WTC11 (cell line): ENCODE measurements at regions not wholly inside any gene's neighbourhood (a gene's known extent, or its start where the extent isn't known, plus 50 kb on each side); places are given as distances from the start of the nearest gene placed in this dataset.

ENCODE experiments used
- ATAC-seq: fragments of 200-7000 bp; cut with Tn5 transposase; 2 replicates; pipeline ENCODE4 v1.10.0; 2021; ENCODE audit warnings: mild to moderate bottlenecking, moderate library complexity
- CTCF ChIA-PET: fragments of 300-600 bp; sonication (Branson Sonifier 250); formaldehyde crosslinking; loops from one replicate; lab custom pipeline; 2021; ENCODE audit warnings: antibody characterized with exemption; lab: Charles Lee
- POLR2A ChIA-PET: fragments of 350-600 bp; sonication (Branson Sonifier 250); formaldehyde crosslinking; loops from one replicate; lab custom pipeline; 2021; ENCODE audit warnings: antibody characterized with exemption; lab: Charles Lee
- DNase-seq: peaks from one replicate; pipeline ENCODE4 v3.0.0; 2021; ENCODE audit warnings: low spot score
- H3K27ac Mint-ChIP-seq: 2 replicates; pipeline ENCODE4 v1.8.0; 2021; ENCODE audit warnings: mixed read lengths
- H3K27me3 Mint-ChIP-seq: 2 replicates; pipeline ENCODE4 v1.8.0; 2021; ENCODE audit warnings: low read depth, mild to moderate bottlenecking, moderate library complexity, mixed read lengths
- H3K36me3 Mint-ChIP-seq: 2 replicates; pipeline ENCODE4 v1.8.0; 2021; ENCODE audit warnings: mixed read lengths
- H3K4me1 Mint-ChIP-seq: 2 replicates; pipeline ENCODE4 v1.8.0; 2022; ENCODE audit warnings: mixed read lengths
- H3K4me3 Mint-ChIP-seq: 2 replicates; pipeline ENCODE4 v1.8.0; 2021; ENCODE audit warnings: mild to moderate bottlenecking, moderate library complexity, mixed read lengths
- H3K9me3 Mint-ChIP-seq: 2 replicates; pipeline ENCODE4 v1.8.0; 2021; ENCODE audit warnings: mixed read lengths
- CREB1 ChIP-seq: sonication (generic); formaldehyde crosslinking; IDR thresholded peaks from 2 replicates; pipeline ENCODE4 v1.8.0; 2023; ENCODE audit warnings: mild to moderate bottlenecking, missing genetic modification reagents
- EMX1 ChIP-seq: fragments of 250-450 bp; sonication (Bioruptor Pico); IDR thresholded peaks from 2 replicates; pipeline ENCODE4 v1.8.0; 2021; ENCODE audit warnings: mild to moderate bottlenecking
- GABPB1 ChIP-seq: sonication (generic); formaldehyde crosslinking; IDR thresholded peaks from 2 replicates; pipeline ENCODE4 v1.8.1; 2023; ENCODE audit warnings: mild to moderate bottlenecking, missing genetic modification reagents
- HMGA2 ChIP-seq: fragments of 250-450 bp; sonication (Bioruptor Pico); IDR thresholded peaks from 2 replicates; pipeline ENCODE4 v1.4.0; 2021; ENCODE audit warnings: mild to moderate bottlenecking, moderate library complexity
- JAZF1 ChIP-seq: fragments of 250-450 bp; sonication (Bioruptor Pico); IDR thresholded peaks from 2 replicates; pipeline ENCODE4 v1.9.0; 2021; ENCODE audit warnings: moderate library complexity, mild to moderate bottlenecking, inconsistent platforms
- NFE2L1 ChIP-seq: sonication (generic); formaldehyde crosslinking; IDR thresholded peaks from 2 replicates; pipeline ENCODE4 v1.8.1; 2023; ENCODE audit warnings: missing genetic modification reagents
- TP53 ChIP-seq: sonication (generic); formaldehyde crosslinking; IDR thresholded peaks from 2 replicates; pipeline ENCODE4 v1.8.1; 2023; ENCODE audit warnings: mild to moderate bottlenecking, missing genetic modification reagents
- ZNF263 ChIP-seq: sonication (generic); formaldehyde crosslinking; IDR thresholded peaks from 2 replicates; pipeline ENCODE4 v1.8.1; 2022; ENCODE audit warnings: low read depth, mild to moderate bottlenecking, moderate library complexity, missing genetic modification reagents
- ZNF317 ChIP-seq: sonication (generic); formaldehyde crosslinking; IDR thresholded peaks from 2 replicates; pipeline ENCODE4 v1.8.1; 2023; ENCODE audit warnings: low read depth, mild to moderate bottlenecking, moderate library complexity, missing genetic modification reagents, borderline replicate concordance
- ZNF396 ChIP-seq: fragments of 250-450 bp; sonication (Bioruptor Pico); IDR thresholded peaks from 2 replicates; pipeline ENCODE4 v1.8.0; 2021; ENCODE audit warnings: mild to moderate bottlenecking, moderate library complexity, borderline replicate concordance
- TF ChIP-seq, protein P1 (sequence below): sonication (generic); formaldehyde crosslinking; IDR thresholded peaks from 2 replicates; pipeline ENCODE4 v1.8.1; 2023; ENCODE audit warnings: mild to moderate bottlenecking, moderate library complexity, missing genetic modification reagents
- TF ChIP-seq, protein P2 (sequence below): fragments of 250-450 bp; sonication (Bioruptor Pico); IDR thresholded peaks from 2 replicates; pipeline ENCODE4 v1.9.0; 2021; ENCODE audit warnings: moderate library complexity, mild to moderate bottlenecking, inconsistent platforms, borderline replicate concordance
- TF ChIP-seq, protein P3 (sequence below): sonication (generic); formaldehyde crosslinking; IDR thresholded peaks from 2 replicates; pipeline ENCODE4 v1.8.0; 2022; ENCODE audit warnings: mild to moderate bottlenecking, missing genetic modification reagents
- TF ChIP-seq, protein P4 (sequence below): fragments of 250-450 bp; sonication (Bioruptor Pico); IDR thresholded peaks from 2 replicates; pipeline ENCODE4 v1.8.0; 2021; ENCODE audit warnings: mild to moderate bottlenecking
- TF ChIP-seq, protein P5 (sequence below): sonication (generic); formaldehyde crosslinking; IDR thresholded peaks from 2 replicates; pipeline ENCODE4 v1.8.0; 2023; ENCODE audit warnings: missing genetic modification reagents, mild to moderate bottlenecking, borderline replicate concordance
- TF ChIP-seq, protein P6 (sequence below): sonication (generic); formaldehyde crosslinking; IDR thresholded peaks from 2 replicates; pipeline ENCODE4 v1.8.0; 2023; ENCODE audit warnings: missing genetic modification reagents
- TF ChIP-seq, protein P7 (sequence below): sonication (generic); formaldehyde crosslinking; conservative IDR thresholded peaks from 2 replicates; pipeline ENCODE4 v1.8.1; 2023; ENCODE audit warnings: mild to moderate bottlenecking, low read depth, missing genetic modification reagents, moderate library complexity

DNA sequence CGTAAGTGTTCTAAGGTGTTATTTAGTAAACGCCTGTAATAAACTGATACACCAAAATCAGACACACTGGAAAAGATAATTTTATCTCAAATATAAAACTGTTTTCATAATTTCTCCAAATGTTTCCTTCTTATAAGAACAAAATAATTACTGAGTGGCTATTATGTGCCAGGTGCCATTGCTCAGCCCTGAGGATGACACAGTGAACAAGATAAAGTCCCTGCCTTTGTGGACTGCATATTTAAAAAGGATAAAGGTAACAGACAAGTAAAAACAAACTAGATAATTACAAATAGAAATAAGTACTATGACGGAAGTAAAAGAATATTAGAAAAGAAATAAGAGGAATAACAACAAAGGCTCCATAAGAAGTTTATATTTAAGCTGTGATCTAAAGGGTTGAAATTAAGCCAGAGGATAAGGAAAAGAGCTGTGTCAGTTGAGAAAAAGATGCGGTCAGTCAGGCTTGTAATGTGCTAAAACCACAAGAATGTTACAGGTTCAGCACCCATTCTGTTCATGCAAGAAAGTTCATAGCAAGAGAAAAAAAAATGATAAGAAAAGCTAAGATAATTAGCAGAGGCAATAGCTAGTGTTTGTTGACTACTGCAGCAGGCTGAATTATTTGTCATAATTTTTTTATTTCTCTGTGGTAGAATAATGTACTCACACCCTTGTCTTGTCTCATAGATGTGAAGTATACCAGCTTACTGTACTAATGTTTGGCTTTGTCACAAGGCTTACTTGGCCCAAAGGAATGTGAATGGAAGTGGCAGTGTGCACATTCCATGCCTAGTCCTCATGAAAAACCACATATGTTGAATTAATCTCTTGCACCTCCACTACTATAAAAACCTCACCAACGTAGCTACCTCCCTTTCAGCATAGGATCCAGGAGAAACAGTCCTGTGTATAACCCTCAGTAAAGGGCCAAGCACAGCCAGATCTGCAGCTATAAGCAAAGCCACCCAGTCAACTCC is 75.1 kb downstream of the CRPPA start (continued):
- TF ChIP-seq, protein P1, sequence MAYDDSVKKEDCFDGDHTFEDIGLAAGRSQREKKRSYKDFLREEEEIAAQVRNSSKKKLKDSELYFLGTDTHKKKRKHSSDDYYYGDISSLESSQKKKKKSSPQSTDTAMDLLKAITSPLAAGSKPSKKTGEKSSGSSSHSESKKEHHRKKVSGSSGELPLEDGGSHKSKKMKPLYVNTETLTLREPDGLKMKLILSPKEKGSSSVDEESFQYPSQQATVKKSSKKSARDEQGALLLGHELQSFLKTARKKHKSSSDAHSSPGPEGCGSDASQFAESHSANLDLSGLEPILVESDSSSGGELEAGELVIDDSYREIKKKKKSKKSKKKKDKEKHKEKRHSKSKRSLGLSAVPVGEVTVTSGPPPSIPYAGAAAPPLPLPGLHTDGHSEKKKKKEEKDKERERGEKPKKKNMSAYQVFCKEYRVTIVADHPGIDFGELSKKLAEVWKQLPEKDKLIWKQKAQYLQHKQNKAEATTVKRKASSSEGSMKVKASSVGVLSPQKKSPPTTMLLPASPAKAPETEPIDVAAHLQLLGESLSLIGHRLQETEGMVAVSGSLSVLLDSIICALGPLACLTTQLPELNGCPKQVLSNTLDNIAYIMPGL (CRISPR knock-in tag) = no peak
- no peak for TF ChIP-seq JAZF1 (CRISPR knock-in tag)
- no peak for TF ChIP-seq HMGA2 (CRISPR knock-in tag)
- TF ChIP-seq, protein P2, sequence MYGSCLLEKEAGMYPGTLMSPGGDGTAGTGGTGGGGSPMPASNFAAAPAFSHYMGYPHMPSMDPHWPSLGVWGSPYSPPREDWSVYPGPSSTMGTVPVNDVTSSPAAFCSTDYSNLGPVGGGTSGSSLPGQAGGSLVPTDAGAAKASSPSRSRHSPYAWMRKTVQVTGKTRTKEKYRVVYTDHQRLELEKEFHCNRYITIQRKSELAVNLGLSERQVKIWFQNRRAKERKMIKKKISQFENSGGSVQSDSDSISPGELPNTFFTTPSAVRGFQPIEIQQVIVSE (CRISPR knock-in tag) = no peak
- TF ChIP-seq, protein P3, sequence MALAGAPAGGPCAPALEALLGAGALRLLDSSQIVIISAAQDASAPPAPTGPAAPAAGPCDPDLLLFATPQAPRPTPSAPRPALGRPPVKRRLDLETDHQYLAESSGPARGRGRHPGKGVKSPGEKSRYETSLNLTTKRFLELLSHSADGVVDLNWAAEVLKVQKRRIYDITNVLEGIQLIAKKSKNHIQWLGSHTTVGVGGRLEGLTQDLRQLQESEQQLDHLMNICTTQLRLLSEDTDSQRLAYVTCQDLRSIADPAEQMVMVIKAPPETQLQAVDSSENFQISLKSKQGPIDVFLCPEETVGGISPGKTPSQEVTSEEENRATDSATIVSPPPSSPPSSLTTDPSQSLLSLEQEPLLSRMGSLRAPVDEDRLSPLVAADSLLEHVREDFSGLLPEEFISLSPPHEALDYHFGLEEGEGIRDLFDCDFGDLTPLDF (CRISPR knock-in tag) = no peak
- no peak for TF ChIP-seq NFE2L1 (CRISPR knock-in tag)
- TF ChIP-seq GABPB1 (CRISPR knock-in tag) = no peak
- TF ChIP-seq, protein P4, sequence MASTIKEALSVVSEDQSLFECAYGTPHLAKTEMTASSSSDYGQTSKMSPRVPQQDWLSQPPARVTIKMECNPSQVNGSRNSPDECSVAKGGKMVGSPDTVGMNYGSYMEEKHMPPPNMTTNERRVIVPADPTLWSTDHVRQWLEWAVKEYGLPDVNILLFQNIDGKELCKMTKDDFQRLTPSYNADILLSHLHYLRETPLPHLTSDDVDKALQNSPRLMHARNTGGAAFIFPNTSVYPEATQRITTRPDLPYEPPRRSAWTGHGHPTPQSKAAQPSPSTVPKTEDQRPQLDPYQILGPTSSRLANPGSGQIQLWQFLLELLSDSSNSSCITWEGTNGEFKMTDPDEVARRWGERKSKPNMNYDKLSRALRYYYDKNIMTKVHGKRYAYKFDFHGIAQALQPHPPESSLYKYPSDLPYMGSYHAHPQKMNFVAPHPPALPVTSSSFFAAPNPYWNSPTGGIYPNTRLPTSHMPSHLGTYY (CRISPR knock-in tag) = no peak
- no peak for TF ChIP-seq ZNF263 (CRISPR knock-in tag)

DNA sequence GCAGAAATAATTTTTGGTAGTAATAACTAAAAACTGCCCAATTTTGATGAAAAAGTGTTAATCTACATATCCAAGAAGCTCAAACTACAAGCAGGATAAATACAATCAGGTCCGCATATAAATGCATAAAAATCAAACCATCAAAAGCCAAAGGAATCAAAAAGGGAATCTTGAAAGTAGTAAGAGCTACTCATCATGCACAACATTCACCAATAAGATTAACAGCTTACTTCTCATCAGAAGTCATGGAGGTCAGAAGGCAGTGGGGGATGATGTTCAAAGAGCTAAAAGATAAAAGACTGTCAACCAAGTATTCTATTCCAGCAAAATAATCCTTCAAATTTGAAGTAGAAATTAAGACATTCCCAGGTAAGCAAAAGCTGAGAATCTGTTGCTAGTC is 76.4 kb downstream of the CRPPA start:
- ATAC-seq = no peak
- Mint-ChIP-seq H3K4me1 (no peaks in the 10 kb centered on the region), H3K9me3 (peaks cover 28% of the 10 kb centered on the region), H3K4me3 (no peak overlapping the region), H3K27me3 (no peaks in the 10 kb centered on the region; the same call in 1 of the 2 replicates), H3K27ac (no peak overlapping the region), H3K36me3 (peaks cover 9% of the 10 kb centered on the region)
- CTCF ChIA-PET = no interaction called here
- TF ChIP-seq TP53 (CRISPR knock-in tag) = no peak
- peak; percentile 91 for TF ChIP-seq ZNF317 (CRISPR knock-in tag)
- no peak for DNase-seq
- POLR2A ChIA-PET = no interaction called here

DNA sequence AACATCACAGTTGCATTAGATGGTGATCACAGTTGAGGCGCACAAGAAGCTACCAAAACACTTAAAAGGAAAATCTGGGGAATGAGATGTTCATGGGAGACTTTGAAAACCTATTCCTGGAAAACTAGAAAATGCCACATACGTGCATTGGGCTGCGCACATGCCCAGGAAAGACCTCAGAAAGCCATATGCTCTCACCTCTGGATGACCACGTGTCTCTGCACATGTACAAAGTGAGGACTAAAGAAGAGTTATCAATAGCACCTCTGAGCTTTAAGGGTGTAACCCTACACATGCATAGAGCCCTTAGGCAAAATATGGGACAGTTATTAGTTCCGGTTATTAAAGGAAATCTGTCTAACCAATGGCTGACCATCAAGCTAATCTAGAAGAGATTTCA is 77.7 kb downstream of the CRPPA start:
- Mint-ChIP-seq H3K36me3 (peaks cover 9% of the 10 kb centered on the region), H3K9me3 (peaks cover 17% of the 10 kb centered on the region), H3K4me3 (no peak overlapping the region), H3K4me1 (no peaks in the 10 kb centered on the region), H3K27ac (no peak overlapping the region), H3K27me3 (no peaks in the 10 kb centered on the region; the same call in 1 of the 2 replicates)
- DNase-seq (no peak), ATAC-seq (no peak)
- POLR2A ChIA-PET = no interaction called here
- CTCF ChIA-PET = no interaction called here
- no peak for TF ChIP-seq CREB1 (CRISPR knock-in tag)
- no peak for TF ChIP-seq EMX1
- no peak for TF ChIP-seq JAZF1 (CRISPR knock-in tag)
- TF ChIP-seq, protein P5, sequence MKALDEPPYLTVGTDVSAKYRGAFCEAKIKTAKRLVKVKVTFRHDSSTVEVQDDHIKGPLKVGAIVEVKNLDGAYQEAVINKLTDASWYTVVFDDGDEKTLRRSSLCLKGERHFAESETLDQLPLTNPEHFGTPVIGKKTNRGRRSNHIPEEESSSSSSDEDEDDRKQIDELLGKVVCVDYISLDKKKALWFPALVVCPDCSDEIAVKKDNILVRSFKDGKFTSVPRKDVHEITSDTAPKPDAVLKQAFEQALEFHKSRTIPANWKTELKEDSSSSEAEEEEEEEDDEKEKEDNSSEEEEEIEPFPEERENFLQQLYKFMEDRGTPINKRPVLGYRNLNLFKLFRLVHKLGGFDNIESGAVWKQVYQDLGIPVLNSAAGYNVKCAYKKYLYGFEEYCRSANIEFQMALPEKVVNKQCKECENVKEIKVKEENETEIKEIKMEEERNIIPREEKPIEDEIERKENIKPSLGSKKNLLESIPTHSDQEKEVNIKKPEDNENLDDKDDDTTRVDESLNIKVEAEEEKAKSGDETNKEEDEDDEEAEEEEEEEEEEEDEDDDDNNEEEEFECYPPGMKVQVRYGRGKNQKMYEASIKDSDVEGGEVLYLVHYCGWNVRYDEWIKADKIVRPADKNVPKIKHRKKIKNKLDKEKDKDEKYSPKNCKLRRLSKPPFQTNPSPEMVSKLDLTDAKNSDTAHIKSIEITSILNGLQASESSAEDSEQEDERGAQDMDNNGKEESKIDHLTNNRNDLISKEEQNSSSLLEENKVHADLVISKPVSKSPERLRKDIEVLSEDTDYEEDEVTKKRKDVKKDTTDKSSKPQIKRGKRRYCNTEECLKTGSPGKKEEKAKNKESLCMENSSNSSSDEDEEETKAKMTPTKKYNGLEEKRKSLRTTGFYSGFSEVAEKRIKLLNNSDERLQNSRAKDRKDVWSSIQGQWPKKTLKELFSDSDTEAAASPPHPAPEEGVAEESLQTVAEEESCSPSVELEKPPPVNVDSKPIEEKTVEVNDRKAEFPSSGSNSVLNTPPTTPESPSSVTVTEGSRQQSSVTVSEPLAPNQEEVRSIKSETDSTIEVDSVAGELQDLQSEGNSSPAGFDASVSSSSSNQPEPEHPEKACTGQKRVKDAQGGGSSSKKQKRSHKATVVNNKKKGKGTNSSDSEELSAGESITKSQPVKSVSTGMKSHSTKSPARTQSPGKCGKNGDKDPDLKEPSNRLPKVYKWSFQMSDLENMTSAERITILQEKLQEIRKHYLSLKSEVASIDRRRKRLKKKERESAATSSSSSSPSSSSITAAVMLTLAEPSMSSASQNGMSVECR = no peak
- no peak for TF ChIP-seq ZNF396 (CRISPR knock-in tag)
- TF ChIP-seq, protein P6, sequence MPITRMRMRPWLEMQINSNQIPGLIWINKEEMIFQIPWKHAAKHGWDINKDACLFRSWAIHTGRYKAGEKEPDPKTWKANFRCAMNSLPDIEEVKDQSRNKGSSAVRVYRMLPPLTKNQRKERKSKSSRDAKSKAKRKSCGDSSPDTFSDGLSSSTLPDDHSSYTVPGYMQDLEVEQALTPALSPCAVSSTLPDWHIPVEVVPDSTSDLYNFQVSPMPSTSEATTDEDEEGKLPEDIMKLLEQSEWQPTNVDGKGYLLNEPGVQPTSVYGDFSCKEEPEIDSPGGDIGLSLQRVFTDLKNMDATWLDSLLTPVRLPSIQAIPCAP (CRISPR knock-in tag) = no peak
- TF ChIP-seq, protein P7, sequence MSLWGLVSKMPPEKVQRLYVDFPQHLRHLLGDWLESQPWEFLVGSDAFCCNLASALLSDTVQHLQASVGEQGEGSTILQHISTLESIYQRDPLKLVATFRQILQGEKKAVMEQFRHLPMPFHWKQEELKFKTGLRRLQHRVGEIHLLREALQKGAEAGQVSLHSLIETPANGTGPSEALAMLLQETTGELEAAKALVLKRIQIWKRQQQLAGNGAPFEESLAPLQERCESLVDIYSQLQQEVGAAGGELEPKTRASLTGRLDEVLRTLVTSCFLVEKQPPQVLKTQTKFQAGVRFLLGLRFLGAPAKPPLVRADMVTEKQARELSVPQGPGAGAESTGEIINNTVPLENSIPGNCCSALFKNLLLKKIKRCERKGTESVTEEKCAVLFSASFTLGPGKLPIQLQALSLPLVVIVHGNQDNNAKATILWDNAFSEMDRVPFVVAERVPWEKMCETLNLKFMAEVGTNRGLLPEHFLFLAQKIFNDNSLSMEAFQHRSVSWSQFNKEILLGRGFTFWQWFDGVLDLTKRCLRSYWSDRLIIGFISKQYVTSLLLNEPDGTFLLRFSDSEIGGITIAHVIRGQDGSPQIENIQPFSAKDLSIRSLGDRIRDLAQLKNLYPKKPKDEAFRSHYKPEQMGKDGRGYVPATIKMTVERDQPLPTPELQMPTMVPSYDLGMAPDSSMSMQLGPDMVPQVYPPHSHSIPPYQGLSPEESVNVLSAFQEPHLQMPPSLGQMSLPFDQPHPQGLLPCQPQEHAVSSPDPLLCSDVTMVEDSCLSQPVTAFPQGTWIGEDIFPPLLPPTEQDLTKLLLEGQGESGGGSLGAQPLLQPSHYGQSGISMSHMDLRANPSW (CRISPR knock-in tag) = no peak
- TF ChIP-seq NFE2L1 (CRISPR knock-in tag) = no peak
